Stomach (tissue), 8 donors: ENCODE measurements at regions not wholly inside any gene's neighbourhood (a gene's known extent, or its start where the extent isn't known, plus 50 kb on each side); places are given as distances from the start of the nearest gene placed in this dataset.

Experiments used
- DNase-seq, 2 donors: peaks; one replicate each; pipeline versions ENCODE4 v3.0.0 to v3.0.0-alpha.2; 2013 to 2019
- H3K27ac ChIP-seq, 5 donors: fragments of 200-600 bp in 4 of 5; sonication (generic) in 4 of 5; one replicate each; pipeline ENCODE4 v1.5.1; 2013 to 2019; ENCODE audit warnings: mild to moderate bottlenecking in 1 of 5, moderate library complexity in 1 of 5
- H3K27me3 ChIP-seq, 3 donors: fragments of 200-600 bp; sonication (generic); one replicate each; pipeline ENCODE4 v1.5.1; 2017 to 2019; ENCODE audit warnings: mixed run types in 1 of 3
- H3K36me3 ChIP-seq, 4 donors: fragments of 200-600 bp; sonication (generic); 1 replicate in 3 of 4; 2 replicates in 1 of 4; pipeline ENCODE4 v1.5.1; 2016 to 2019
- H3K4me1 ChIP-seq, 4 donors: fragments of 200-600 bp; sonication (generic); one replicate each; pipeline ENCODE4 v1.5.1; 2016 to 2019
- H3K4me3 ChIP-seq, 4 donors: fragments of 200-600 bp; sonication (generic) in 3 of 4; one replicate each; pipeline ENCODE4 v1.5.1; 2016 to 2019; ENCODE audit warnings: mild to moderate bottlenecking in 1 of 4
- H3K9me3 ChIP-seq, 4 donors: fragments of 200-600 bp; sonication (generic); one replicate each; pipeline ENCODE4 v1.5.1; 2016 to 2019
- CTCF ChIP-seq, 7 experiments: fragments of 450-650 bp in 4 of 7; fragments of 200-600 bp in 3 of 7; sonication (generic) in 3 of 7; IDR thresholded peaks; one replicate each; pipeline ENCODE4 v1.5.1; 2016 to 2019; ENCODE audit warnings: antibody characterized with exemption in 7 of 7, control low read depth in 2 of 7, mild to moderate bottlenecking in 1 of 7
- EP300 ChIP-seq: sonication (generic); formaldehyde crosslinking; IDR thresholded peaks from one replicate; pipeline ENCODE4 v1.6.1; 2017; ENCODE audit warnings: antibody characterized with exemption
- POLR2A ChIP-seq, 4 donors: fragments of 450-650 bp; IDR thresholded peaks; one replicate each; pipeline ENCODE4 v1.6.1; 2016; ENCODE audit warnings: antibody characterized with exemption in 4 of 4, control low read depth in 2 of 4, mild to moderate bottlenecking in 1 of 4, moderate library complexity in 1 of 4
- POLR2AphosphoS5 ChIP-seq, 3 donors: sonication (generic); formaldehyde crosslinking; IDR thresholded peaks; one replicate each; pipeline ENCODE4 v1.6.1; 2016; ENCODE audit warnings: antibody characterized with exemption in 3 of 3
- WGBS, 5 donors: extraction: QIAGEN DNeasy Blood & Tissue Kit in 3 of 5; methylation state at CpG; one replicate each; pipeline versions ENCODE4 v1.1.5 to v1.1.7; 2013 to 2018; 5-methylcytosine and 5-hydroxymethylcytosine counted together
- intact Hi-C: fragments of 100-400 bp; cut with DNase I; formaldehyde crosslinking; loops from one replicate; pipeline ENCODE4 v1.15.1; 2023; ENCODE audit warnings: low total_unique reads
- donor health status: healthy with polysubstance abuse.
- donor health status: Bipolar disorder and iron deficiency.
- donor health status: healthy.

- TF ChIP-seq EP300 (no peak), POLR2AphosphoS5 (IDR thresholded peaks at IDR 0.05) (no peak), CTCF (IDR thresholded peaks at IDR 0.05) (no peak), POLR2A (IDR thresholded peaks at IDR 0.05) (no peak)
- intact Hi-C loops = no loop called here
- no peaks in the 10 kb centered on the region for H3K4me1 ChIP-seq
- H3K4me3 ChIP-seq = no peak overlapping the region
- no peak for DNase-seq
- no peaks in the 10 kb centered on the region for H3K27me3 ChIP-seq
- H3K36me3 ChIP-seq = no peaks in the 10 kb centered on the region
- 85 to 90% (median 87%) methylated on average over 15 of the region's 15 CpGs for WGBS, 5 donors
- H3K27ac ChIP-seq = no peak overlapping the region
- H3K9me3 ChIP-seq = no peaks in the 10 kb centered on the region
Measured at GRCh38 chr5:96503501-96504236, 70.6 kb upstream of the PCSK1 start.

GRCh38 chr5:96506376-96506775, 73.3 kb upstream of the PCSK1 start:
- Histone ChIP-seq H3K9me3 (no peaks in the 10 kb centered on the region), H3K27ac (no peak overlapping the region), H3K36me3 (no peaks in the 10 kb centered on the region), H3K27me3 (no peaks in the 10 kb centered on the region), H3K4me3 (no peak overlapping the region), H3K4me1 (no peaks in the 10 kb centered on the region)
- intact Hi-C loops = no loop called here
- TF ChIP-seq EP300 = no peak
- no peak for TF ChIP-seq POLR2AphosphoS5 (IDR thresholded peaks at IDR 0.05)
- 58 to 89% (median 81%) methylated on average over 1 of the region's 1 CpG for WGBS, 5 donors
- DNase-seq = no peak

GRCh38 chr5:96506866-96507527, 73.9 kb upstream of the PCSK1 start:
- WGBS, 5 donors = 75 to 89% (median 85%) methylated on average over 7 of the region's 7 CpGs
- H3K36me3 ChIP-seq = no peaks in the 10 kb centered on the region
- no peak for DNase-seq
- H3K9me3 ChIP-seq = no peaks in the 10 kb centered on the region
- H3K4me3 ChIP-seq = no peak overlapping the region
- H3K4me1 ChIP-seq = no peaks in the 10 kb centered on the region
- intact Hi-C loops = no loop called here
- H3K27me3 ChIP-seq = no peaks in the 10 kb centered on the region
- no peak overlapping the region for H3K27ac ChIP-seq
- TF ChIP-seq POLR2AphosphoS5 (IDR thresholded peaks at IDR 0.05) (no peak), POLR2A (IDR thresholded peaks at IDR 0.05) (no peak), CTCF (IDR thresholded peaks at IDR 0.05) (no peak), EP300 (no peak)

- H3K27ac ChIP-seq = no peak overlapping the region
- intact Hi-C loops = no loop called here
- H3K9me3 ChIP-seq = no peaks in the 10 kb centered on the region
- TF ChIP-seq POLR2AphosphoS5 (IDR thresholded peaks at IDR 0.05) (no peak), EP300 (no peak), POLR2A (IDR thresholded peaks at IDR 0.05) (no peak), CTCF (IDR thresholded peaks at IDR 0.05) (no peak)
- no peaks in the 10 kb centered on the region for H3K4me1 ChIP-seq
- no peak for DNase-seq
- H3K4me3 ChIP-seq = no peak overlapping the region
- no peaks in the 10 kb centered on the region for H3K27me3 ChIP-seq
- H3K36me3 ChIP-seq = no peaks in the 10 kb centered on the region
- WGBS, 5 donors = 0% methylated on average over 1 of the region's 1 CpG
Measured at GRCh38 chr5:96509316-96509715, 76.3 kb upstream of the PCSK1 start.
